Lung (tissue), 11 donors: ENCODE measurements at regions not wholly inside any gene's neighbourhood (a gene's known extent, or its start where the extent isn't known, plus 50 kb on each side); places are given as distances from the start of the nearest gene placed in this dataset.

ENCODE experiments used
- ATAC-seq: fragments of 200-7000 bp; cut with Tn5 transposase; one replicate; pipeline ENCODE4 v1.9.1; 2020; ENCODE audit warnings: moderate number of reproducible peaks; ENCODE audit not compliant: insufficient read depth, low FRiP score
- DNase-seq, 3 donors: peaks; one replicate each; pipeline ENCODE4 v3.0.0-alpha.2; 2013 to 2017
- H3K27ac ChIP-seq, 2 donors: one replicate each; pipeline ENCODE4 v1.5.1; 2013; ENCODE audit warnings: mild to moderate bottlenecking in 2 of 2, moderate library complexity in 2 of 2, control low read depth in 1 of 2, inconsistent platforms in 1 of 2, low read depth in 1 of 2, low read length in 1 of 2
- H3K27me3 ChIP-seq, 3 donors: one replicate each; pipeline ENCODE4 v1.5.1; 2013; ENCODE audit warnings: low read length in 2 of 3; ENCODE audit not compliant: control insufficient read depth in 3 of 3, insufficient read depth in 3 of 3
- H3K36me3 ChIP-seq, 4 donors: one replicate each; pipeline ENCODE4 v1.5.1; 2013; ENCODE audit warnings: low read length in 4 of 4, mild to moderate bottlenecking in 1 of 4, moderate library complexity in 1 of 4; ENCODE audit not compliant: control insufficient read depth in 4 of 4, insufficient read depth in 4 of 4
- H3K4me1 ChIP-seq, 5 donors: one replicate each; pipeline ENCODE4 v1.5.1; 2013; ENCODE audit warnings: low read length in 5 of 5, mild to moderate bottlenecking in 2 of 5, moderate library complexity in 1 of 5; ENCODE audit not compliant: control insufficient read depth in 5 of 5, insufficient read depth in 5 of 5
- H3K4me3 ChIP-seq: one replicate; pipeline ENCODE4 v1.5.1; 2013; ENCODE audit warnings: mild to moderate bottlenecking, control low read depth, moderate library complexity
- H3K9ac ChIP-seq, 2 donors: one replicate each; pipeline ENCODE4 v1.5.1; 2013; ENCODE audit warnings: low read length in 2 of 2, control low read depth in 1 of 2; ENCODE audit not compliant: insufficient read depth in 1 of 2
- H3K9me3 ChIP-seq, 4 donors: one replicate each; pipeline ENCODE4 v1.5.1; 2013; ENCODE audit warnings: low read length in 3 of 4, mild to moderate bottlenecking in 1 of 4, moderate library complexity in 1 of 4; ENCODE audit not compliant: control insufficient read depth in 4 of 4, insufficient read depth in 3 of 4
- CTCF ChIP-seq: IDR thresholded peaks from 2 replicates; pipeline ENCODE4 v1.5.1; 2012; ENCODE audit warnings: mild to moderate bottlenecking; ENCODE audit errors: control extremely low read depth, extremely low read depth
- WGBS, 2 donors: extraction: QIAGEN DNeasy Blood & Tissue Kit; methylation state at CpG; one replicate each; pipeline ENCODE4 v1.1.7; 2013; 5-methylcytosine and 5-hydroxymethylcytosine counted together
- donor health status: control.
- donor health status: control.
- donor health status: Bipolar disorder and iron deficiency.
- donor health status: healthy.
- donor health status: DM: yes; HTN: yes; CAD: no.

- Histone ChIP-seq H3K36me3 (no peaks in the 10 kb centered on the region), H3K4me3 (no peak overlapping the region), H3K27me3 (no peaks in the 10 kb centered on the region), H3K9ac (no peak overlapping the region), H3K27ac (no peak overlapping the region), H3K9me3 (no peaks in the 10 kb centered on the region), H3K4me1 (peaks cover 0 to 17% (median 4%) of the 10 kb centered on the region in 5 donors)
- no peak for TF ChIP-seq CTCF
- DNase-seq: no peak
- ATAC-seq: no peak
- 2 to 18% methylated on average over 1 of the region's 1 CpG for WGBS, 2 donors
Observed at GRCh38 chr10:4353964-4354363, 472.0 kb upstream of the AKR1E2 start.

- 70 to 84% methylated on average over 11 of the region's 11 CpGs for WGBS, 2 donors
- Histone ChIP-seq H3K27ac (no peak overlapping the region), H3K4me3 (no peak overlapping the region), H3K27me3 (no peaks in the 10 kb centered on the region), H3K4me1 (peaks cover 0 to 14% (median 7%) of the 10 kb centered on the region in 5 donors), H3K9me3 (no peaks in the 10 kb centered on the region), H3K36me3 (no peaks in the 10 kb centered on the region), H3K9ac (no peak overlapping the region)
- ATAC-seq: no peak
- no peak for DNase-seq
- TF ChIP-seq CTCF: no peak
Observed at GRCh38 chr10:4353059-4353655, 472.9 kb upstream of the AKR1E2 start.

- 55 to 65% methylated on average over 7 of the region's 7 CpGs for WGBS, 2 donors
- DNase-seq (peak in 1 of 3 donors; percentile 43), ATAC-seq (peak; percentile 19)
- no peaks in the 10 kb centered on the region for H3K36me3 ChIP-seq
- H3K4me3 ChIP-seq: no peak overlapping the region
- H3K27ac ChIP-seq: no peak overlapping the region
- H3K4me1 ChIP-seq: peaks cover 0 to 14% (median 7%) of the 10 kb centered on the region in 5 donors
- no peaks in the 10 kb centered on the region for H3K27me3 ChIP-seq
- TF ChIP-seq CTCF: no peak
- H3K9ac ChIP-seq: no peak overlapping the region
- no peaks in the 10 kb centered on the region for H3K9me3 ChIP-seq
Observed at GRCh38 chr10:4352414-4352961, 473.5 kb upstream of the AKR1E2 start.
